HCT116 (cell line): ENCODE measurements at regions not wholly inside any gene's neighbourhood (a gene's known extent, or its start where the extent isn't known, plus 50 kb on each side); places are given as distances from the start of the nearest gene placed in this dataset.

Experiments used
- ATAC-seq: fragments of 200-7000 bp; cut with Tn5 transposase; 2 replicates; pipeline ENCODE4 v1.9.1; 2020; ENCODE audit warnings: mild to moderate bottlenecking, moderate library complexity
- BruUV-seq: library from RNA; stranded (reverse); fragments of 400-500 nt; replicated peaks from 2 replicates; lab custom pipeline; 2021; lab: Mats Ljungman, UMichigan
- CTCF ChIA-PET: fragments of 300-600 bp; sonication (Branson Sonifier 250); formaldehyde crosslinking; loops from one replicate; lab custom pipeline; 2021; ENCODE audit warnings: antibody characterized with exemption; lab: Charles Lee
- POLR2A ChIA-PET: fragments of 300-600, 350-600 bp; sonication (Branson Sonifier 250); formaldehyde crosslinking; loops from one replicate; lab custom pipeline; 2021; ENCODE audit warnings: antibody characterized with exemption; lab: Charles Lee
- RAD21 ChIA-PET, 2 experiments: fragments of 300-600 bp; sonication (Branson Sonifier 250); formaldehyde crosslinking; loops; one replicate each; lab custom pipeline; 2023; ENCODE audit warnings: low total read pairs in 2 of 2; ENCODE audit not compliant: uncharacterized antibody in 2 of 2, unreplicated experiment in 2 of 2, low non-redundant PET in 1 of 2; lab: Charles Lee
- DNase-seq: peaks from one replicate; pipeline ENCODE4 v3.0.0-alpha.2; 2010; ENCODE audit warnings: low read depth, low spot score
- H2AFZ ChIP-seq: fragments of 200-600 bp; shearing (Covaris generic), sonication (generic); 2 replicates; pipeline ENCODE4 v1.6.1; 2017; ENCODE audit warnings: low read depth, mixed run types, mixed read lengths, antibody characterized with exemption, low read length; ENCODE audit not compliant: poor library complexity, severe bottlenecking
- H3K27ac ChIP-seq: 2 replicates; pipeline ENCODE4 v1.5.1; 2012; ENCODE audit warnings: low read depth, low read length
- H3K27me3 ChIP-seq: fragments of 200-600 bp; sonication (generic); 2 replicates; pipeline ENCODE4 v1.6.1; 2016; ENCODE audit warnings: mixed run types, low read length, mixed read lengths; ENCODE audit not compliant: insufficient read depth
- H3K36me3 ChIP-seq, 2 experiments: fragments of 200-500 bp in 1 of 2; fragments of 200-600 bp in 1 of 2; sonication (Bioruptor generic) in 1 of 2; sonication (generic) in 1 of 2; 2 replicates each; pipeline versions ENCODE4 v1.5.1 to v1.6.1; 2014 to 2016; ENCODE audit warnings: low read length in 2 of 2, inconsistent platforms in 1 of 2, mixed read lengths in 1 of 2, mixed run types in 1 of 2; ENCODE audit not compliant: insufficient read depth in 2 of 2, control insufficient read depth in 1 of 2
- H3K4me1 ChIP-seq, 2 experiments: fragments of 200-600 bp in 1 of 2; sonication (generic) in 1 of 2; 2 replicates each; pipeline versions ENCODE4 v1.5.1 to v1.6.1; 2012 to 2017; ENCODE audit warnings: low read length in 2 of 2, inconsistent platforms in 1 of 2, mild to moderate bottlenecking in 1 of 2, mixed read lengths in 1 of 2, mixed run types in 1 of 2, moderate library complexity in 1 of 2; ENCODE audit not compliant: insufficient read depth in 2 of 2, control insufficient read depth in 1 of 2
- H3K4me2 ChIP-seq: fragments of 200-600 bp; sonication (generic); 2 replicates; pipeline ENCODE4 v1.6.1; 2017; ENCODE audit warnings: mixed run types, low read length, mixed read lengths
- H3K4me3 ChIP-seq, 2 experiments: fragments of 200-600 bp in 1 of 2; sonication (generic) in 1 of 2; replicated peaks in 1 of 2; 2 replicates each; pipeline ENCODE4 v1.5.1; 2011 to 2016; ENCODE audit warnings: low read length in 2 of 2, control low read depth in 1 of 2, low read depth in 1 of 2, mild to moderate bottlenecking in 1 of 2, mixed read lengths in 1 of 2, mixed run types in 1 of 2
- H3K79me2 ChIP-seq: fragments of 200-600 bp; sonication (generic); 2 replicates; pipeline ENCODE4 v1.6.1; 2017; ENCODE audit warnings: mild to moderate bottlenecking, mixed run types, low read length, moderate library complexity, mixed read lengths; ENCODE audit not compliant: insufficient read depth
- H3K9ac ChIP-seq: fragments of 200-600 bp; sonication (generic); 2 replicates; pipeline ENCODE4 v1.6.1; 2016; ENCODE audit warnings: low read length, mixed read lengths
- H3K9me2 ChIP-seq: fragments of 200-600 bp; sonication (generic), shearing (Covaris generic); 2 replicates; pipeline ENCODE4 v1.6.1; 2017; ENCODE audit warnings: mixed run types, mild to moderate bottlenecking, moderate library complexity; ENCODE audit not compliant: insufficient read depth
- H3K9me3 ChIP-seq, 2 experiments: fragments of 200-500 bp in 1 of 2; fragments of 200-600 bp in 1 of 2; sonication (Bioruptor generic) in 1 of 2; sonication (generic) in 1 of 2; 2 replicates each; pipeline ENCODE4 v1.6.1; 2014 to 2017; ENCODE audit warnings: low read length in 2 of 2, mixed read lengths in 2 of 2, inconsistent platforms in 1 of 2, low read depth in 1 of 2, mild to moderate bottlenecking in 1 of 2, mixed run types in 1 of 2, moderate library complexity in 1 of 2; ENCODE audit not compliant: control insufficient read depth in 1 of 2, insufficient read depth in 1 of 2
- H4K20me1 ChIP-seq: fragments of 200-600 bp; sonication (generic), shearing (Covaris generic); 2 replicates; pipeline ENCODE4 v1.6.1; 2017; ENCODE audit warnings: mixed run types, mild to moderate bottlenecking, moderate library complexity; ENCODE audit not compliant: insufficient read depth
- CBX3 ChIP-seq: IDR thresholded peaks from 2 replicates; pipeline ENCODE4 v1.6.1; 2012; ENCODE audit warnings: low read depth
- EGR1 ChIP-seq: IDR thresholded peaks from 2 replicates; pipeline ENCODE4 v1.6.1; 2012; ENCODE audit warnings: low read depth
- EZH2phosphoT487 ChIP-seq: fragments of 200-600 bp; IDR thresholded peaks from 2 replicates; pipeline ENCODE4 v1.6.1; 2018; ENCODE audit warnings: antibody characterized with exemption, borderline replicate concordance
- JUND ChIP-seq: IDR thresholded peaks from 2 replicates; pipeline ENCODE4 v1.6.1; 2012
- POLR2A ChIP-seq: IDR thresholded peaks from 2 replicates; pipeline ENCODE4 v1.7.0; 2011; ENCODE audit warnings: borderline replicate concordance; ENCODE audit not compliant: insufficient read depth, insufficient read length; ENCODE audit errors: extremely low read depth
- POLR2AphosphoS5 ChIP-seq: IDR thresholded peaks from 2 replicates; pipeline ENCODE4 v1.6.1; 2011; ENCODE audit warnings: mild to moderate bottlenecking, low read depth, low read length, moderate library complexity
- SIN3A ChIP-seq: IDR thresholded peaks from 2 replicates; pipeline ENCODE4 v1.6.1; 2012; ENCODE audit warnings: low read depth
- intact Hi-C: fragments of 100-400 bp; cut with micrococcal nuclease; formaldehyde crosslinking; loops from 2 replicates; pipeline ENCODE4 v1.10.0; 2022
- TF ChIP-seq, protein P1 (sequence below): IDR thresholded peaks from 2 replicates; pipeline ENCODE4 v1.6.1; 2012
- TF ChIP-seq, protein P2 (sequence below): IDR thresholded peaks from 2 replicates; pipeline ENCODE4 v1.6.1; 2011; ENCODE audit warnings: mild to moderate bottlenecking, low read length, moderate library complexity; ENCODE audit not compliant: insufficient replicate concordance; ENCODE audit errors: extremely low read depth
- TF ChIP-seq, protein P3 (sequence below), 3 experiments: fragments of 200-600 bp in 1 of 3; sonication (generic) in 1 of 3; IDR thresholded peaks in 2 of 3; conservative IDR thresholded peaks in 1 of 3; 2 replicates each; pipeline ENCODE4 v1.5.1; 2012 to 2017; ENCODE audit warnings: low read depth in 2 of 3, low read length in 2 of 3, antibody characterized with exemption in 1 of 3, borderline replicate concordance in 1 of 3, control low read depth in 1 of 3, mild to moderate bottlenecking in 1 of 3, mixed read lengths in 1 of 3, mixed run types in 1 of 3, moderate library complexity in 1 of 3; ENCODE audit not compliant: insufficient read depth in 1 of 3

DNA sequence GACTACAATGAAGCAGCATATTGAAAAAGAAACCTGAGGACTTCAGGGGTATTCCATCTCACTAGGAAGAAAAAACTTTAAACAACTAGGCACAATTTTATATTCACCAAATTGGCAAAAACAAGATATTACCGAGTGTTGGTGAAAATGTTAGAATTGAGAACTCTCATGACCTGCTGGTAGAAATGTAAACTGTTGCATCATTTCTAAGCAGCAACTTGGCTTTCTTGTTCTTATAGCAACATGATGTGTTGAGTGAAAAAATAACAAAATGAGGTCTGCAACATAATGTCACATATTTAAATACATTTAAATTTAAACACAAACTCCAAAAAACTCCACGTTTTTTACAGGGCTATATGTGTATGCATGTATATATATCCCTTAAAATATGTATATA is 59.0 kb upstream of the SPPL2A start:
- no peaks in the 10 kb centered on the region for H3K27me3 ChIP-seq
- POLR2A ChIA-PET, result no interaction called here

More for the DNA sequence above, 59.0 kb upstream of the SPPL2A start:
- no peak for ATAC-seq
- TF ChIP-seq CBX3 (no peak), POLR2A (no peak), EZH2phosphoT487 (no peak), SIN3A (no peak), POLR2AphosphoS5 (no peak), EGR1 (no peak), JUND (no peak)
- TF ChIP-seq, protein P1, sequence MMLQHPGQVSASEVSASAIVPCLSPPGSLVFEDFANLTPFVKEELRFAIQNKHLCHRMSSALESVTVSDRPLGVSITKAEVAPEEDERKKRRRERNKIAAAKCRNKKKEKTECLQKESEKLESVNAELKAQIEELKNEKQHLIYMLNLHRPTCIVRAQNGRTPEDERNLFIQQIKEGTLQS, result no peak
- TF ChIP-seq, protein P2, sequence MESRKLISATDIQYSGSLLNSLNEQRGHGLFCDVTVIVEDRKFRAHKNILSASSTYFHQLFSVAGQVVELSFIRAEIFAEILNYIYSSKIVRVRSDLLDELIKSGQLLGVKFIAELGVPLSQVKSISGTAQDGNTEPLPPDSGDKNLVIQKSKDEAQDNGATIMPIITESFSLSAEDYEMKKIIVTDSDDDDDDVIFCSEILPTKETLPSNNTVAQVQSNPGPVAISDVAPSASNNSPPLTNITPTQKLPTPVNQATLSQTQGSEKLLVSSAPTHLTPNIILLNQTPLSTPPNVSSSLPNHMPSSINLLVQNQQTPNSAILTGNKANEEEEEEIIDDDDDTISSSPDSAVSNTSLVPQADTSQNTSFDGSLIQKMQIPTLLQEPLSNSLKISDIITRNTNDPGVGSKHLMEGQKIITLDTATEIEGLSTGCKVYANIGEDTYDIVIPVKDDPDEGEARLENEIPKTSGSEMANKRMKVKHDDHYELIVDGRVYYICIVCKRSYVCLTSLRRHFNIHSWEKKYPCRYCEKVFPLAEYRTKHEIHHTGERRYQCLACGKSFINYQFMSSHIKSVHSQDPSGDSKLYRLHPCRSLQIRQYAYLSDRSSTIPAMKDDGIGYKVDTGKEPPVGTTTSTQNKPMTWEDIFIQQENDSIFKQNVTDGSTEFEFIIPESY, result no peak
- TF ChIP-seq, protein P3, sequence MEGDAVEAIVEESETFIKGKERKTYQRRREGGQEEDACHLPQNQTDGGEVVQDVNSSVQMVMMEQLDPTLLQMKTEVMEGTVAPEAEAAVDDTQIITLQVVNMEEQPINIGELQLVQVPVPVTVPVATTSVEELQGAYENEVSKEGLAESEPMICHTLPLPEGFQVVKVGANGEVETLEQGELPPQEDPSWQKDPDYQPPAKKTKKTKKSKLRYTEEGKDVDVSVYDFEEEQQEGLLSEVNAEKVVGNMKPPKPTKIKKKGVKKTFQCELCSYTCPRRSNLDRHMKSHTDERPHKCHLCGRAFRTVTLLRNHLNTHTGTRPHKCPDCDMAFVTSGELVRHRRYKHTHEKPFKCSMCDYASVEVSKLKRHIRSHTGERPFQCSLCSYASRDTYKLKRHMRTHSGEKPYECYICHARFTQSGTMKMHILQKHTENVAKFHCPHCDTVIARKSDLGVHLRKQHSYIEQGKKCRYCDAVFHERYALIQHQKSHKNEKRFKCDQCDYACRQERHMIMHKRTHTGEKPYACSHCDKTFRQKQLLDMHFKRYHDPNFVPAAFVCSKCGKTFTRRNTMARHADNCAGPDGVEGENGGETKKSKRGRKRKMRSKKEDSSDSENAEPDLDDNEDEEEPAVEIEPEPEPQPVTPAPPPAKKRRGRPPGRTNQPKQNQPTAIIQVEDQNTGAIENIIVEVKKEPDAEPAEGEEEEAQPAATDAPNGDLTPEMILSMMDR (IDR thresholded peaks at IDR 0.05 in 2 of 3, conservative IDR thresholded peaks at IDR 0.05 in 1 of 3; ENCODE audit: borderline replicate concordance in 1 of 3, insufficient read depth in 1 of 3, low read depth in 2 of 3, low read length in 2 of 3), result no peak
- TF ChIP-seq, all 23 proteins: peak for 0
- H3K4me1 ChIP-seq, result peaks cover 5 to 10% of the 10 kb centered on the region in 2 experiments; a peak in 3 of 4 replicates
- no peak overlapping the region for H3K27ac ChIP-seq
- no peaks in the 10 kb centered on the region for H3K36me3 ChIP-seq
- H3K4me3 ChIP-seq, result no peak overlapping the region
- H3K9ac ChIP-seq, result no peak overlapping the region
- intact Hi-C loops, result no loop called here
- RAD21 ChIA-PET, result no interaction called here
- H2AFZ ChIP-seq, result no peak overlapping the region
- no peaks in the 10 kb centered on the region for H3K9me2 ChIP-seq
- no TSS peak for BruUV-seq
- no peak for DNase-seq
- no peak overlapping the region for H3K4me2 ChIP-seq
- CTCF ChIA-PET, result no interaction called here
- no peaks in the 10 kb centered on the region for H4K20me1 ChIP-seq
- no peaks in the 10 kb centered on the region for H3K9me3 ChIP-seq
- no peaks in the 10 kb centered on the region for H3K79me2 ChIP-seq
